Muscle layer of duodenum (tissue), 2 donors: ENCODE measurements at regions not wholly inside any gene's neighbourhood (a gene's known extent, or its start where the extent isn't known, plus 50 kb on each side); places are given as distances from the start of the nearest gene placed in this dataset.

Experiments used
- H3K27ac ChIP-seq: one replicate; pipeline ENCODE4 v1.7.0; 2013; ENCODE audit warnings: mild to moderate bottlenecking, low read length
- H3K27me3 ChIP-seq: one replicate; pipeline ENCODE4 v1.7.0; 2013; ENCODE audit warnings: low read depth, mild to moderate bottlenecking, control low read depth, low read length
- H3K36me3 ChIP-seq, 2 donors: one replicate each; pipeline ENCODE4 v1.7.0; 2013; ENCODE audit warnings: low read length in 2 of 2, control low read depth in 1 of 2, mild to moderate bottlenecking in 1 of 2; ENCODE audit not compliant: insufficient read depth in 2 of 2, control insufficient read depth in 1 of 2
- H3K4me1 ChIP-seq, 2 donors: one replicate each; pipeline ENCODE4 v1.7.0; 2013; ENCODE audit warnings: low read length in 2 of 2, mild to moderate bottlenecking in 2 of 2, control low read depth in 1 of 2, moderate library complexity in 1 of 2; ENCODE audit not compliant: insufficient read depth in 2 of 2, control insufficient read depth in 1 of 2
- H3K4me3 ChIP-seq, 2 donors: one replicate each; pipeline ENCODE4 v1.7.0; 2013; ENCODE audit warnings: low read length in 2 of 2, low read depth in 1 of 2, mild to moderate bottlenecking in 1 of 2
- H3K9me3 ChIP-seq, 2 donors: one replicate each; pipeline ENCODE4 v1.7.0; 2013; ENCODE audit warnings: low read length in 2 of 2, control low read depth in 1 of 2, mild to moderate bottlenecking in 1 of 2; ENCODE audit not compliant: control insufficient read depth in 1 of 2
- donor health status: healthy.

GRCh38 chr1:241419986-241420385 lies 63.0 kb upstream of the RGS7 start:
- Histone ChIP-seq H3K4me3 (no peak overlapping the region), H3K36me3 (no peaks in the 10 kb centered on the region), H3K27ac (no peak overlapping the region), H3K9me3 (no peaks in the 10 kb centered on the region), H3K4me1 (peaks cover 0 to 10% of the 10 kb centered on the region in 2 donors), H3K27me3 (peaks cover 7% of the 10 kb centered on the region)

- Histone ChIP-seq H3K4me3 (no peak overlapping the region), H3K27me3 (no peaks in the 10 kb centered on the region), H3K27ac (no peak overlapping the region), H3K4me1 (no peaks in the 10 kb centered on the region), H3K9me3 (no peaks in the 10 kb centered on the region), H3K36me3 (no peaks in the 10 kb centered on the region)
These were observed 60.3 kb upstream of the RGS7 start for GRCh38 chr1:241417258-241417657.

- Histone ChIP-seq H3K27ac (no peak overlapping the region), H3K4me1 (no peaks in the 10 kb centered on the region), H3K9me3 (no peaks in the 10 kb centered on the region), H3K27me3 (no peaks in the 10 kb centered on the region), H3K36me3 (no peaks in the 10 kb centered on the region), H3K4me3 (no peak overlapping the region)
These were observed 57.0 kb upstream of the RGS7 start for GRCh38 chr1:241413974-241414373.

- no peaks in the 10 kb centered on the region for H3K27me3 ChIP-seq
- H3K4me1 ChIP-seq: no peaks in the 10 kb centered on the region
- H3K4me3 ChIP-seq: no peak overlapping the region
- H3K36me3 ChIP-seq: no peaks in the 10 kb centered on the region
- no peak overlapping the region for H3K27ac ChIP-seq
- H3K9me3 ChIP-seq: no peaks in the 10 kb centered on the region
These were observed 56.4 kb upstream of the RGS7 start for GRCh38 chr1:241413386-241413785.

- H3K4me3 ChIP-seq: no peak overlapping the region
- H3K36me3 ChIP-seq: no peaks in the 10 kb centered on the region
- H3K27me3 ChIP-seq: no peaks in the 10 kb centered on the region
- H3K9me3 ChIP-seq: no peaks in the 10 kb centered on the region
- H3K27ac ChIP-seq: no peak overlapping the region
- H3K4me1 ChIP-seq: no peaks in the 10 kb centered on the region
These were observed 55.6 kb upstream of the RGS7 start for GRCh38 chr1:241412646-241413045.

GRCh38 chr1:241411776-241412338 lies 54.9 kb upstream of the RGS7 start:
- Histone ChIP-seq H3K36me3 (no peaks in the 10 kb centered on the region), H3K27me3 (no peaks in the 10 kb centered on the region), H3K4me3 (no peak overlapping the region), H3K9me3 (no peaks in the 10 kb centered on the region), H3K27ac (no peak overlapping the region), H3K4me1 (no peaks in the 10 kb centered on the region)

GRCh38 chr1:241411056-241411775 lies 54.2 kb upstream of the RGS7 start:
- Histone ChIP-seq H3K9me3 (no peaks in the 10 kb centered on the region), H3K4me3 (no peak overlapping the region), H3K27me3 (no peaks in the 10 kb centered on the region), H3K4me1 (no peaks in the 10 kb centered on the region), H3K36me3 (no peaks in the 10 kb centered on the region), H3K27ac (no peak overlapping the region)

GRCh38 chr1:241408170-241408569 lies 51.2 kb upstream of the RGS7 start:
- Histone ChIP-seq H3K27me3 (no peaks in the 10 kb centered on the region), H3K27ac (no peak overlapping the region), H3K36me3 (no peaks in the 10 kb centered on the region), H3K4me3 (no peak overlapping the region), H3K9me3 (no peaks in the 10 kb centered on the region), H3K4me1 (no peaks in the 10 kb centered on the region)
